HG03097 (cell line): ENCODE measurements at regions not wholly inside any gene's neighbourhood (a gene's known extent, or its start where the extent isn't known, plus 50 kb on each side); places are given as distances from the start of the nearest gene placed in this dataset.

Experiments
- ATAC-seq: cut with Tn5 transposase; IDR thresholded peaks from one replicate; pipeline ENCODE4 v1.9.1; 2021; ENCODE audit not compliant: unreplicated experiment, low FRiP score

GRCh38 chr15:38646716-38647115, 82.1 kb upstream of the RASGRP1 start:
- no peak for ATAC-seq

- no peak for ATAC-seq
These were observed 83.1 kb upstream of the RASGRP1 start for GRCh38 chr15:38647683-38648082.

- ATAC-seq = no peak
These were observed 83.7 kb upstream of the RASGRP1 start for GRCh38 chr15:38648121-38648843.

GRCh38 chr15:38650384-38650783, 85.8 kb upstream of the RASGRP1 start:
- ATAC-seq = no peak

GRCh38 chr15:38650936-38651327, 86.3 kb upstream of the RASGRP1 start:
- no peak for ATAC-seq

GRCh38 chr15:38651328-38652038, 86.9 kb upstream of the RASGRP1 start:
- peak; percentile 49 for ATAC-seq

- no peak for ATAC-seq
These were observed 87.7 kb upstream of the RASGRP1 start for GRCh38 chr15:38652183-38652794.

GRCh38 chr15:38652998-38653397, 88.4 kb upstream of the RASGRP1 start:
- ATAC-seq = no peak

- ATAC-seq = no peak
These were observed 93.8 kb upstream of the RASGRP1 start for GRCh38 chr15:38658431-38658830.

GRCh38 chr15:38660738-38661137, 96.1 kb upstream of the RASGRP1 start:
- ATAC-seq = no peak

GRCh38 chr15:38662033-38662802, 97.6 kb upstream of the RASGRP1 start:
- ATAC-seq = no peak

GRCh38 chr15:38662805-38663204, 98.2 kb upstream of the RASGRP1 start:
- ATAC-seq = no peak

GRCh38 chr15:38665586-38666305, 101.1 kb upstream of the RASGRP1 start:
- ATAC-seq = no peak

- ATAC-seq = no peak
These were observed 102.4 kb upstream of the RASGRP1 start for GRCh38 chr15:38666865-38667510.

- ATAC-seq = no peak
These were observed 103.6 kb upstream of the RASGRP1 start for GRCh38 chr15:38667890-38668850.

GRCh38 chr15:38668898-38669391, 104.3 kb upstream of the RASGRP1 start:
- ATAC-seq = no peak

GRCh38 chr15:38670128-38671005, 105.8 kb upstream of the RASGRP1 start:
- peak; percentile 35 for ATAC-seq

- no peak for ATAC-seq
These were observed 106.4 kb upstream of the RASGRP1 start for GRCh38 chr15:38671006-38671387.
